Stimulated activated CD8-positive, alpha-beta memory T cell treated with anti-CD3 and anti-CD28 coated beads, Interleukin-15, amount 100 ng/mL, for 1 hour (primary cell): ENCODE measurements at regions not wholly inside any gene's neighbourhood (a gene's known extent, or its start where the extent isn't known, plus 50 kb on each side); places are given as distances from the start of the nearest gene placed in this dataset.

Source experiments
- DNase-seq: peaks from one replicate; pipeline ENCODE4 v3.0.0-alpha.2; 2020; ENCODE audit warnings: low read depth

DNA sequence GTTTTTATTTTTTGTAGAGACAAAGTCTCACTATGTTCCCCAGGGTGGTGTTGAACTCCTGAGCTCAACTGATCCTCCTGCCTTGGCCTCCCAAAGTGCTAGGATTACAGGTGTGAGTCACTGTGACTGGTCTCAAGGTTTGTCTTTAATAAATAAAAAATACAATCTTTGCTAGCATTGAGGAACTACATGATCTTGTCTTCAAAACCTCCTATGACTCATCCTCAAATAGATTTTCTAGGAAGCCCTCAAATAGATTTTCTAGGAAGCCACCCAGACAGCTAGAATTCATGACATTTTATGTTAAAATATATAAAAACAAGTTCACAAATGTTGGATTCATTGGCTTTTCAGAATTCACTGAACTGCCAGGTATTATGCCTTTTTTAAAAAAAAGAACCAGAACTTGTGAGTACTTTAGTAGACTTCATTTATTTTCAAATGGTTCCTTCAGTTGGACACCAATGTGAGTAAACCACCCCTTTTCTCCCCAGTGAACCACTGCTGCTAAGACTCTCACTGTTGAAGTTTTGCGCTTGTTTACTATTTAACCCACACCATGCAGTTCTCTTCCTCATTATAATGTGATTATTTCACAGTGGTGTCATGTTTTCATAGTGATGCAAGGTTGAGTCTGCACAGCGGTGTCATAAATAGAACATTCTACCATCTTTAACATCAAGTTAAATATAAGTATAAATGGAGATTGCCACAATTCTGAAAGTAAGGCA is 303.9 kb downstream of the CASP12 start:
- no peak for DNase-seq

DNA sequence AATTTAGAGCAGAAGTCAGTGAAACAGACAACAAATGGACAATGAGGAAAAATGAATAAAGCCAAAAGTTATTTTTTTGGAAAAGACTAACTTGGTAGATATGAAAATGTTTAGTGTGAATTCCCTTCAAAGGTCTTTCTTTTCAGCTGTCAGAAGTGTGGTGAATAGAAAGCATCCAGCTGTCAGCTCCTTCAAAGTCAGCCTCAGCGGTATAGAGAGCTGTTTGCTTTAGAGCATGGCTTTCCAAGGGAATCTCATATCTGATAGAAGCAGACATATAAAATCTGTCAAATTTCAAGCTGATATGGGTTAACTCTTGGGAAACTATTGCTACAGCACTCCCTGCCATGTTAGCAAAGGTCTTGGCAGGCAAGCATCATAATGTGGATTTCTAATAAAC is 309.3 kb downstream of the CASP12 start:
- no peak for DNase-seq

DNA sequence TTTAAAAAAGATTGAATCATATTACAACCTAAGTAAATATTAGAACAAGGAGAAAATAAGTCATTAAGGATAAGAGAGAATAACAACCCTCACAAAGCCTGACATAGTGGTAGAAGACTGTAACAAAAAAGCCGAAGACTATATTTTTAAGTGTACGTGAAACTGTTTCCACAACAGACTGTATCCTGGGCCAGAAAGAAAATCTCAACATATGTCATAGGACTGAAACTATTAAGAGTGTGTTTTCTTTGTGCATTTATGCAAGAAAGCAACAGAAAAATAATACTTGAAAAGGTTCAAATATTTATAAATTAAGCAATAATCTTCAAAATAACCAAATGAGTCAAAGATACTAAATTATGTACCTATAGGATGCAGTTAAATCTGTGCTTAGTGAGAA is 309.8 kb downstream of the CASP12 start:
- DNase-seq = no peak

DNA sequence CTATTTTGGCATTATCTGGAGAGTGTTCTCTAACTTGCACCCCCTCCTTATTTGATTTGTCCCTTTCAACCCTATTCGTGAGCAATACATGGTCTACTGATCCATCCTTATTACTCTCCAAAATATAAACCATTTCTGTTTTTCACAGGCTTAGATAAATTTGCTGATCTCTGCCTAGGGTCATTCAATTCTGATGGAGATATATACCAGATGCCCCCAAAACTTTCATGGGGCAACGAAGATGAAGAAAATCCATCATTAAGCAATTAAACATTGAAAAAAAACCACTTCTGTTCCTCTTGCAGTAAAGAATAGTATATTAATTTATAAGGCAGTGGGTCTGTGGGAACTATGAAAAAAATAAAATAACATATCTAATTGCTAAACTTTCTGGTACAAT is 313.4 kb downstream of the CASP12 start:
- DNase-seq = no peak

DNA sequence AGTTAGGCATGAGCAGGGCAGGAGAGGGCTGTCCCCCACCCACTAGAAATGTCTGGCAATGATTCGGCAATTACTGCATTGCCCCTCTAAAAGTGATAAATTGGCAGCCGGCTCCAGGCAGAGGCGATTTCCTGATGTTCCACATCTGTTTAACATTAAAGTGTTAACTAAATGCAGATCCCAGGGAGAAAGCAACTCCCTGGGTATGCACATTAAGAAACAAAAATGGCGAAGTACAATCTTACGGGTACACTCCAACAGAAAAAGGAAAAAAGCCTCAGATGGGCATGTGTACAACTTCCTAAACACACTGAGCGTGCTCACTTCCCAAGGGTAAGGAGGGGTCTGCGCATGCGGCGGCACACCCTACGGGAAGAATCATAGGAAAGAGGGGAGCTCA is 314.4 kb downstream of the CASP12 start:
- no peak for DNase-seq

DNA sequence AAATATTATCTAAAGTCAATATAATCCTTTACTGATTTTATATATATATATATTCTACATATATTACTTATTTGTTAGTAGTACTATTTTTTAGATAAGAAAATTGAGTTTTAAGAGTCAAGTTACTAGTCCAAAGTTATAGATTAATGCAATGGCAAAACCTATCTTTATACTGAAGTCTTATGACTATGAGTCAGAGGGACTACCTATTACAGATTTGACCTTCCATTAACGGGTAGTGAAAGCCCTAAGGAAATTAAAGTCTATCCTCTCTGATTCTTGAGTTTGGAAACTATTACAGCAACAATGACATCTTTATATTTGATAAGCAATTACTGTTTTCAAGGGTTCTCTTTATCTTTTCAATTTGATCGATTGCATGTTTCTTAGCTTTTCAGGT is 315.8 kb downstream of the CASP12 start:
- DNase-seq = no peak

DNA sequence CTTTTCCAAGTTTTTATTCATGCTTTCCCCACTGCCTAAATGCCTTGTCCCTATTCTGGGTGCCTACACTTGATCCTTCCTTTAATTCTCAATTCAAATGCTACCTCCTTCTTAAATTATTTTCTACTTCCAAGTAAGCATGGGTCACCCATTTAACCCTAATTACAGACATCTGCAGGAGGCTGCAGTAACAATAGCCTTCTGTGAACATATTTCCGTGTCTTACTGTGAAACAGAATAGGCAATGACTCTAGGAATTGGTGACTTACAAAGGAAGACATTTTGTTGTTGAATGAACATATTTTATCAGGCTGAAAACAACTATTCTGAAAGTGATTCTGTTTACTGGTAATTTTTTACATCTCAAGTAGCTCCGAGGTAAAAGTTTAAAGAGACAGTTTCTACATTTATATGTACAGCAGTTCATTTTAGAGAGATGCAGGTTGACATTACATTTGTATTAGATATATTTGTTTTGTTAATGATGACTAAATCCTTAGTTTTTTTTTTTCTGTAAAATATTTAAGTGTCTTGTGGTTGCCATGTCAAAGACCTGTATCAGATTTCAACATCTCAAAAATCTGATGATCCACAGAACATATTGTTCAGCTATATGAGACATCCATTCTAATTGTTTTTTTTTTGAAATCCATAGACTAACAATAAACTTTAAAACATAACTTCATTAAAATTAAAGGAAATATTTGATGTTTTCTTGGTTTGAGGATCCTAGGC is 316.8 kb downstream of the CASP12 start:
- DNase-seq = no peak

DNA sequence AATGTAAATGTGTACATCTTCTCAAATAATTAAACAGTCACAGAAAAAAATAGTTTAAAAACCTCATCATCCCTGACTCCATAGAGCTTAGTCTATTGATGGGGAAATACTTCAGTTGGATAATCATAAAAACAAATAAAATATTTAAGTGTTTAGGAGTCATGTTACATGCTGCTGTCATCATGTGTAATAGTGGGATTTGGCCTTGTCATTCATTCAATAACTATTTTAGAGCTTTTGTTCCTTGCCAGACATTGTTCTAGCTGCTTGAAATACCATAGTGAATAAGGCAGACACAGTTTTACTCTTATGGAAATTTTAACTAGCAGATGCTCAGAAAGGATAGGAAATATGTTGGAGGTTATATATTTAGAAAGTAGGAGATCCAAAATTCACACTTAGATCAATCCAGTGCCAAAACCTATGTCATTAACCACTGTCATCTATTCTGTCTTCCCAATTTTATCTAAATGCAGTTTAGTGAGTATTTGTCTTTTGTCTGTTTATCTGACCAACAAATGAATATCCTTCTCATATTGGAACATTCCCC is 324.7 kb downstream of the CASP12 start:
- no peak for DNase-seq

DNA sequence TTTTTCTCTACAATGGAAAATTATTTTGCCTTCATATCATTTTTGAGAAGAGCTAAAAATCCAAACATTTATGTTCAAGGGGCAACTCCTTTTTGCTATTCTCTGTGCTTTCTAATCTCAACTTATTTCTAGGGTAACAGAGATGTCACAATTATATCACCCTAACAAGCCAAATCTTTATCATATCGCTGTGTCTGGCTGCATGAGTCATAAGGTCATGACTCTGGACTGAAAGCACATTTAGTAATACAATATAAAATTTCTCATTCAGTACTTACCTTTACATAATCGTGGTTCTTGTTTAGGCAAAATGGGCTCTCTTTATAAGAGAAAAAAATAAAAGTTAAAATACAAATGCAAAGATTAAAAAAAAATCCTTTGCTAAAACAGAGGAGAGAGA is 326.0 kb downstream of the CASP12 start:
- DNase-seq = no peak

DNA sequence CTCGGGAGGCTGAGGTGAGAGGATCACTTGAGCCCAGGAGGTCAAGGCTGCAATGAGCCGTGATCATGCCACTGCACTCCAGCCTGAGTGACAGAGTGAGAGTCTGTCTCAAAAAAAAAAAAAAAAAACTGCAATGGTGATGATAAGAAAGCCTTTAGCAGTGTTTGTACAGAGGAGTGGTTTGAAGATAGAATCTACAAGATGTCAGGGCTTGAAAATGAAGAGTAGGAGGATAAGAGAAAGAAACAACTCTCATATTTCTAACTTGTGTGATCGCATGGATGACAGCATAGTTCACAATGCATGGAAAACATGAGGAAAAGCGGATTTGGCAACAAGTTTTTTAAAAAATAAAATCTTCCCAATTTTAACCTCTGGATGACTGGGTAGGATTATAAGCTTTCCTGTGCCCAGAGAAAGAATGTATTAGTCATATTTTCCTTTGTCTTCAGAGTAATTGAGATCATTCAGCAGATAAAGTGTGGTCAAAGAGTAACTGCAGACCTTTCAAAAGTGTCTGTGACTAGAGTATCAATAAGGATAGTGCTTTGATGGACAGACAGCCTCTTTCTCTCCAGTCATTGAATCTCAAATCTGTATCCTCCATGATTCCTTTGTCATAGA is 328.1 kb downstream of the CASP12 start:
- DNase-seq = no peak

DNA sequence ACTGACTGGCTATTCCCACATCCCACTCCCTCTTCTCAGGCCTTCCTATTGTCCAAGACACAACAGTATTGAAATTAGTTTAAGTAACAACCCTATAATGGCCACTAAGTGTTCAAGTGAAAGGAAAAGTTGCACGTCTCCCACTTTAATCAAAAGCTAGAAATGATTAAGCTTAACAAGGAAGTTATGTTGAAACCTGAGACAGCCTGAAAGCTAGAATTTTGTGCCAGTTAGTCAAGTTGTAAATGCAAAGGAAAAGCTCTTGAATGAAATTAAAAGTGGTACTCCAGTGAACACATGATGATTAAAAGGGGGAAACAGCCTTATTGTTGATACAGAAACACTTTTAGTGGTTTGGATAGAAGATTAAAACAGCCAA is 332.7 kb downstream of the CASP12 start:
- no peak for DNase-seq

DNA sequence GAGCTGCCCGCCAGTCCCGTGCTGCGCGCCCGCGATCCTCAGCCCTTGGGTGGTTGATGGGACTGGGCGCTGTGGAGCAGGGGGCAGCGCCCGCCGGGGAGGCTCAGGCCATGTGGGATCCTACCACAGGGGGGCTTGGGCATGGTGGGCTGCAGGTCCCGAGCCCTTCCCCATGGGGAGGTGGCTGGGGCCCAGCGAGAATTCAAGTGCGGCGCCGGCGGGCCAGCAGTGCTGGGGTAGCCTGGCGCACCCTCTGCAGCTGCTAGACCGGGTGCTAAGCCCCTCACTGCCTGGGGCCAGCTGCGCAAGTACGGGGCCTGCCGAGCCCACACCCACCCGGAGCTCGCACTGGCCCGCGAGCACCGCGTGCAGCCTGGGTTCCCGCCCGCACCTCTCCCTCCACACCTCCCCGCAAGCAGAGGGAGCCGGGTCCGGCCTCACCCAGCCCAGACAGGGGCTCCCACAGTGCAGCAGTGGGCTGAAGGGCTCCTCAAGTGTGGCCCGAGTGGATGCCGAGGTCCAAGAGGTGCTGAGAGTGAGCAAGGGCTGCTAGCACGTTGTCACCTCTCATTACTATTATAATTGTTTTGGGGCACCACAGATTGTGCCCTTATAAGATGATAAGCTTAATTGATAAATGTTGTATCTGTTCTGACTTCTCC is 333.2 kb downstream of the CASP12 start:
- DNase-seq = no peak

DNA sequence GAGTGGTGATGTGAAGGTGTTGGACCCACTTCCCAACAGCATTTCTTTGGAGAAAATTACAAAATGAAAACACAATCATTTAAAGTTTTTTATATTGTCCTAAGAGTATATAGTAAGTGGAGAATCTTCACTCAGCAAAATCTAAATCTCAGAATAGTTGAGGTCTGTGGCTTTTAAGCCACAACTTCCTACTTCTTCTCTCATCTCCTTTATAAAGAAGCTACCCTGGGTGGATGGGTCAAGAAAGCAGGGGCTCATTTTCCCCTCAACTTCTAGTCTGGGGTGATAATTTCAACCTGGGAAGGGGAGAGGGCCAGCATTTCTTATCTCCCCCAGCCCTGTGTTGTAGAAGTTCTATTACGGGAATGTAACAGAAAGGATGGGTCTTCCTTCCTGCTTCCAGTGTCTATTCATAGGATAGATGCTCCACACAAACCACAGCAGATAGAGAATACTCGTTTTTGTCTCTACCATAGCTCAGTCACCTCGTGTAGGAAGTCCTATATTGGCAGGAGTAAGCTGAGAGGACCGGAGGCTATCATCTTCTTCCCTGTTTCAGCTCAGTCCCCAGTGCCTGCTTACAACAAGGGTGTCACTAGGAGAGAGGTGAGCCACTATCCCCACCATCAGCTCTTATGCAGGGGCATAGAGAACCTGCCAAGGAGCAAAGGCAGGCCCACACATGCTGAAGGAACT is 341.5 kb downstream of the CASP12 start:
- DNase-seq = no peak

DNA sequence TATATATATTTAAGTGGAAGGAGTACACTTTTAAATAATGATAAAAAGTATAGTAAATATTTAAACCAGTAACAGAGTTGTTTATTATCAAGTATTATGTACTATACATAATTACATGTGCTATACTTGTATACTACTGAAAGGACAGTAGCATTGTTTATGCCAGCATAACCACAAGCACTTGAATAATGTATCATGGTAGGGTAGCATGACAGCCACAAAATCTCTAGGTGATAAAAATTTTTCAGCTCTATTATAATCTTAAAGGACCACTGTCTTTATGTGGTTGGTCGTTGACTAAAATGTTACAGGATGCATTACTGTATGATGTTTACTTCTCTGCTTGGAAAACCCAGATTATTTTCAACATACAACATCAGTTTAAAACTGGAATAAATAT is 349.2 kb downstream of the CASP12 start:
- DNase-seq = no peak

DNA sequence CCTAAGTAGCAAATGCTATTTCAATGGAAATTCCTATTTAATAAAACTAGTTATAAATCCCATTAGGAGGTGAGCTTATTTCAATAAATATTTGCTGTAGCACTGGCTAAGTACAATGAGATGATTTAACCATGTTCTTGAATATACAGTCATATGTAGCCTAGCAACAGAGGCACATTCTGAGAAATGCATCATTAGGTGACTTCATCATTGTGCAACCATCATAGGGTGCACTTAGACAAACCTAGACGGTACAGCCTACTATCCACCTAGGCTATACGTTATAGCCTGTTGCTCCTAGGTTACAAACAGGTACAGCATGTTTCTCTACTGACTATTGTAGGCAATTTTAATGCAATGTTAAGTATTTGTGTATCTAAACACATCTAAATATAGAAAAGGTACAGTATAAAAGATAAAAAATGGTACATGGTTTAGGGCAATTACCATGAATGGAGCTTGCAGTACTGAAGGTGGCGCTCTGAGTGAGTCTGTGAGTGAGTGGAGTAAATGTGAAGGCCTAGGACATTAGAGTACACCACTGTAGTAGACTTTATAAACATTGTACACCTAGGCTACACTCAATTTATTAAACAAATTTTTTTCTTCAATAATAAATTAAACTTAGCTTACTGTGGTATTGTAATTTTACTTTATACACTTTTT is 350.1 kb downstream of the CASP12 start:
- no peak for DNase-seq

DNA sequence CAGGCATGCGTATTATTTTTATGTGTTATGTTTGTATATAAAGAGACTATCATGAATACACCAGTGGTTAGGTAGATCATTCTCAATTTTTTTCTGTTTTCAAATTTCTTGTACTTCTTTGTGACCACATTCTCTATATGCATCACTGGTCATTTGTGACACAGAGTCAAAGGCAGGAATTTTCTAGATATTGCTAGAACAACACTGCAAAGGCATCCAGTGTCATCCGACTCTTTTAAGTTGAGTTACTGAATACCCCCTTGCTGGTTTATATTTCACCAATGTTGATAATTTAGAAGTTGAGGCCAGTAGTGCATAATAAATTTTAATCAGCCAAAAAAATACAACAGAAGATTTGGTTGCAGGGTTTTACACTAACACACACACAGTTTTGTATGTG is 351.8 kb downstream of the CASP12 start:
- no peak for DNase-seq

DNA sequence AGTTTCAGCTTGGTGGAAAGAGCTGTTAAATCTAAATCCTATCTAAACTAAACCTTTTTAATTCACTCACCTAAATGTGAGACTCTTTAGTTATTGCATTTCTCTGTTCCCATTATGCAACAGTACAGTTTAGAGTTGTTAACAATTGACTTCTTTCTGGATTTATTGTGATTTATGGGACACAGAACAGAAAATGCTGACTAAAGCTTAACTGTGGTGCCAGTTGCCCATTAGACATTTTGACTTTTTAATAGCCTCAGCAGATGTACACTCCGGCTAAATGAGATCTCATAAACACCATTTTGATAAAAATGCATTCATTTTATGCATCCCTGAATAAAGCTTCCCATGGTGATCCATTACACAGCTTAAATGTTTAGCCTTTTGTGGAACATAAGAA is 356.6 kb downstream of the CASP12 start:
- DNase-seq = no peak

DNA sequence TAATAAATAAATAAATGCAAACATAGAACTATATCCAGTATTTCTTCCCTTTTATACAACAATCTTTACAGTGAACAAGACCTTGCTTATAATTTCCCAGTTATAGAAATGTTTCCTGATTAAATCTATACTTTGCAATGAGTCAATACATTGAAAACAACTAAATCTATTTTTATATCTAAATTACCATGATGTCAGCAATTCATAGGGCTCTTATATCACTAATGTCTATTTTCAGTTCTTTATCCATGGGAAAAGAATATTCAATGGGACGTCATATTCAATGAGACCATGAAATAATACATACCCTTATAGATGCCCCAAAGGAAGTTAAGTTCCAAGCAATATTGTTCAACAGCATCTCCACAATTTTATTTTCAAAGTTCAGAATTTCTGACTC is 359.9 kb downstream of the CASP12 start:
- no peak for DNase-seq

DNA sequence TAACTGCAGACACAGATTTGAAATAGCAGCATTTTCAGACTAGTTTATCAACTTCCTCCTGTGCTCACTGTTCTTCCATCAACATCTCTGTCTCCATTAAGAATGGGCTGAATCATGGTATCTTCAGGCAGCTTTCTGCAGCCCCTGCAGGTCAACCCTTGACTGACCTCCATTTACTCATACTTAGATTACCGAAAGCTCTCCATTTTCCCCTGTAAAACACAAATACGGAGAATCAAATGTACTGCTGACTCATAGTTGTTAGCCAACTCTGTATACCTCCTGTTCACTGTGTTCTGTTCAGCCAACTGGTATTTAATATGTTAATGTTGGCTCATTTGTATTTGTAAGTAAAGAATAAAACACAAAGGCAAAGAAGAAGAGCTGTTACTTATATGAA is 364.0 kb downstream of the CASP12 start:
- DNase-seq = no peak

DNA sequence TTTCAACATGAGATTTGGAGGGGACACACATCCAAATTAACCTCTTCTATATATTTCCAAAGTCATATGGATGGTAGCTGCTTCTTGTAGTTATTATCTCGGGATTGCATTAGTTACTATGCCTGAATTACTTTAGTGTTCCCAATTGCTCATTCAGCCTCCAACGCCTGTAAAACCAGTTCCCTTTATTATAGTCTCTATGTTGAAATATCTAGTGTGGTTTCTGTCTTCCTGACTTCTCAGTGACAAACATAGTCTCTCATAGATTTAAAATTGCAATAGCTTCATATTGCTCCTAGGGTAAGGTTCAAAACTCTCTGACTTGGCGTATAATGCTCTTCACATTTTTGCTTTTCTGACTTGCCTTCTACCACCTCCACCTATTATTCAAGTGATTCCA is 366.4 kb downstream of the CASP12 start:
- DNase-seq = no peak

DNA sequence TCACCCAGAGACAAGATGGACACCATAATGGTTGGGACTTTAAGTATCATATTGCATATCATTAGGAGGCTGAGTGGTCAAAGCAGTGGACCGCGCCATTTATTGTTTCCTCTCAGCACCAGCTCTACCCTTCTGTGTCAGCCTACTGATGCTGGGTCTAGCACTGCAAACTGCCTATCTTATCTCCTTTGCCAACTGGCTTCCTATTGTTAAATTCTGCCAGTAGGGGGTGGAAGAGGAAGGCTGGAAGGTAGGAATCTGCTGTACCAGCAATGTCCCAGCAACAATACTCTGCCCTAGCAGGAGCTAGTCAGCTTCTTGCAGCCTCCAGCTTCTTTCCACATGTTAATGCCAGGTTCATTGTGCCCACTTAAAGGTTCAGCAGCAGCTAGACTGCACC is 367.1 kb upstream of the PDGFD start:
- DNase-seq = no peak

DNA sequence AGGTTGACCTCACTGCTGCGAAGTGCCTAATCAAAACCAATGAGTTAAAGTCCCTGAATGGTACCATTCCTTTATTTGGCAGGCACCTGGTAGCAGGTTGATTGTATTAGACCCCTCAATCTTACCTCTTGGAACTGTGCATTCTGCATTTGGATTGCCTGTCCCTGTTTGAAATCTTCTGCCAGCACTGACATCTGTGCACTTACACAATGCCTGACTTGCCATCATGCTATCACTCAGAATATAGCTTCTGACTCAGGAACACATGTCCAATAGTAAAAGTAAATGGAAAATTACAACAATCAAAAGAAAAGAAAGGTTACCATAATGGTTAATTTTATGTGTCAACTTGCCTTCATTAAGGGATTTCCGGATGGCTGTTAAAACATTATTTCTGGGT is 366.0 kb upstream of the PDGFD start:
- DNase-seq = no peak
